RPMI7951 (cell line): ENCODE measurements at regions not wholly inside any gene's neighbourhood (a gene's known extent, or its start where the extent isn't known, plus 50 kb on each side); places are given as distances from the start of the nearest gene placed in this dataset.

Experiments used
- DNase-seq: peaks from one replicate; pipeline ENCODE4 v3.0.0-alpha.2; 2012; ENCODE audit warnings: low read depth

DNA sequence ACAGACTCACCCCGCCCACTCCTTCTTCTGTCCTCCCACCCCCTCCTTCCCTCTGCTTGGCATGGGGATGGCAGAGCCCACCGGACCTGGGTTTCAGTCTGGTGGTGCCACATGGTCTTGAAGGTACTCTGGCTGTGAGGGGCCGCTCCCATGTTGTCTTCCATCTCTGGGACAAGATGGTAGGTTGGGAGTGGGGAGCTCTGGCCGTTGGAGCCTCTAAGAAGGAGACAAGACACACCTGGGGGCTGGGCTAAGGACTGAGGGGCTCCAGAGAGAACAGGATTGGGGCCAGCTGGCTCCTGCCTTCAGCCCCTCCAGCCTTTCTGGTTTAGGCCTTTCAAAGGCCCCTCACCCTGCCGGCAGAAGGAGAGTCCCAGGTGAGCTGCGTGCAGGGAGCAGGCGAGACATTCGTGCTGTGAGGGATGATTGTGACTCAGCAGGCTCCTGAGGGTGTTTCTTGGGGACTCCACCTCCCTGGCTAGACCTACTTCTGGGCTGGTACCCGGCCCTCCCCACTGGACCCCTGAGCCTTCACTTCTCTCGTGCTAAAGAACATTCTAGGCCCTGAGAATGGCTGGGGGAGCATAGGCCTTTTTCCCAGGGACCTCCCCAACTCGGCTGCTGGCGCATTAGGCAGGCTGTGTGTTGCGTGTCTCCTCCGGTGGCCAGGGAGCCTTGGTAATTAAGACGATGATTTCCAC is 128.2 kb upstream of the HAAO start:
- DNase-seq: no peak

DNA sequence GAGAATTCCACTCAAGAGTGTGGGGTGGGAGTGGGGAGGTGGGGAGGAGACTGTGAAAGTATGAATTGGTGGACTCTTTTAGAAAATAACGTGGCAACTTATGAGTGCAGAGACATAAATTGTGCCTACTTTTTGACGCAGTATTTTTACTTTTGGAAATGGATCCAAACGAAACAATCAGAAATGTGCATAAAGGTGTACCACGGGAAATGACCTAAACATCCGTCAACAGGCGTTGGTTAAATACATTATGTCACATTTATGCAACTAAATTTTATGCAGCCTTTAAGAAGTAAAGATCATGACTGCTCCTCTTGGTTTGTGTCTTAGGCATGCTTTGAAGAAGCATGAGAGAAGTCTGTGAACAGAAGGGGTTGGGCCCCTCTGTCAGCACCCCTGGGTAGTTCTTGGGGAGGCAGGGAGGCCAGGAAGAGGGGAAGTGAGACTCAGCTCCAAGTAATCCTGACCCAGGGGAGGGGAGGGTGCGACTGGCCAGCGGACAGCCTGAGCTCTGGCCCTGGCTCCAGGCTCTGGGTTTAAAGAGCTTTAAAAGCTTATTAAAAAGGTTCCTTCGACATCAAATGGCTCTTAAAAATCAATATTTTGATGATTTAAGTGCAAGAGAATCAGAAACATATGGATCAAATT is 126.4 kb upstream of the HAAO start:
- no peak for DNase-seq

DNA sequence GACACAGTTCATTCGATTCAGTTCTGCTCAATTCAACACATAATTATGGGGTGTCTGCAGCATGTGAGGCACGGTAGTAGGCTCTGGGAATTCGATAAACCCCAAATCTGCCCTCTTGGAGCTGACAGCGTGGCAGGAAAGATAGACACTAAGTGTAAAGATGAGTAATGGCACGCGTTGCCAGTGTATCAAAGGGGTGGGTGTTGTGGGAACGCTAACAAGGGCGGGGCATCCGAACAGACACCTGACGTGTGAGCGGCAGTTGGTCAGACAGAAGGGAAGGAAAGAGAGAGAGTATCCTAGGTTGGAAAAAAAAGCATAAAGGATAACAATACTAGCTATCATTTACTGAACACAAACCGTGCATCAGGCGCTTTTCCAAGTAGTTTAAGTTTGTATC is 125.7 kb upstream of the HAAO start:
- no peak for DNase-seq

DNA sequence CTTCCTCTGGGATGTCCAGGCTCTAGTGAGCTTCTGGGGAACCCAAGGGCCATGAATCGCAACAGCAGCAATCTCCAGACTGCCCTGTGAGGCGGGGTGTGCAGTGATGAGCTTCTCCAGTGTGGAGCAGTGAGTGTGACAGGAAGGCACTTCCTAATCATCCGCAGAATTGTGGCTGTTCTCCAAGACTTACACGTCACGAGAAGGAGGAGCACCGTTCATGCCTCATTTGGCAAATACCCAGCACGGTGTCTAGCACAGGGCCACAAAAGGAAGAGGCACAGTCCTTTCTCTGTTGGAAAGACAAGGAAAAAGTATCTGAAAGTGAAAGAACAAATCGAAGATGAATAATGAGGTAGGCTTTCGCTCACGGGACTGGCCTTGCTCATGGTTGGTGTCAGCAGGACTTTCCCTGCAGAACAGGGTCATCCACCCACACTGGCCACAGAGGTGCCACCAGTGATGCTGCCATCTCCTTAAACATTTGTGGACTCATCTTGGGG is 125.1 kb upstream of the HAAO start:
- DNase-seq: peak; percentile 81

DNA sequence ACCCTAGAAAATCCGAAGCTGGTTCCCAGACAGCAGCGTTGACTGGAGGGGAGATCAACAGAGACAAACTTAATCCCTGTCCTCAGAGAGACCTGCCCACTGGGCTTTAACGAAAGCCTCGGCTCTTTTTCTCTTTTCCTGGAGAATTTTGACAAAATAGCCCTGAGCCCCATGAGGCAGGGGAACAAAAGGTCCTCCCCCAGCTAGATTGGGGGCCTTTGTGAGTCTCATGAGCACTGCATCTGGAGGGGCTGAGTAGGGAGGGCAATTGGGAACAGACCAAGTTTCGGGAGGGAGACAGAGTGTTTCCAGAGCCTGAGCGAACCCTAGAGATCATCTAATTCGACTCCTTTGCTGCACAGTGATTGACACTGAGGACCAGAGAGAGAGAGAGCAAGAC is 123.9 kb upstream of the HAAO start:
- no peak for DNase-seq

DNA sequence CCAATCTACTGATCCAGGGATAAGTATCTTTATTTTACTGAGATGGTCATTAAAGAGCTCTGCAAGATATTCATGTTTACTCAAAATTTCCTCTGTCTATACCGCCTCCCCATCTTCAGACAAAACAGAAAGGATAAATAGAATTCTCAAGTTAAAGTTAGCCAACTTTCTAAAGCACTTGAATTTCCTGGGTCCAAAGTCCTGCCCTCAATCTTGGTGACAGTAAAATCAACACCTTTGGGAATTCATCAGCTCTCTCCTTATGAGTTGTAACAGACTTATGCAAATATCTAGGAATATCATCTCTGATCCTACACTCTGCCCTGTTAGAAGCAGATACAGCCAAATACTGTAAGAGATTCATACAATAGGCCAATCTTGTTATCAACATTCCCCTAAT is 122.5 kb upstream of the HAAO start:
- no peak for DNase-seq

DNA sequence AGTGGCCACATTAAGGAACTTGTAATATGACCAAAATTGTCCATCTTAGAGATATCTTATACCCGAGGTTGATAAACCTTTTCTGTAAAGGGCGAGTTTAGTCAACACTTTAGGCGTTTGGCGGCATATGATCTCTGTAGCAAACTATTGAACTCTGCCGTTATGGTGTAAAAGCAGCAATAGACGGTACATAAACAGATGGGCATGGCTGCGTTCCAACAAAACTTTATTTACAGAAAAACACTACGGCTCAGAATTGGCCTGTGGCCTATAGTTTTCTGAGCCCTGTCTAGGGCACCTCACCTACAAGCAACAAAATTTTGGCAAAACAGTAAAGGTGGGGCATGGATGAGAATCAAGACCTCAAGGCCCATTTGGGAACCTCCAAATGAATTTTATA is 121.9 kb upstream of the HAAO start:
- DNase-seq: no peak

DNA sequence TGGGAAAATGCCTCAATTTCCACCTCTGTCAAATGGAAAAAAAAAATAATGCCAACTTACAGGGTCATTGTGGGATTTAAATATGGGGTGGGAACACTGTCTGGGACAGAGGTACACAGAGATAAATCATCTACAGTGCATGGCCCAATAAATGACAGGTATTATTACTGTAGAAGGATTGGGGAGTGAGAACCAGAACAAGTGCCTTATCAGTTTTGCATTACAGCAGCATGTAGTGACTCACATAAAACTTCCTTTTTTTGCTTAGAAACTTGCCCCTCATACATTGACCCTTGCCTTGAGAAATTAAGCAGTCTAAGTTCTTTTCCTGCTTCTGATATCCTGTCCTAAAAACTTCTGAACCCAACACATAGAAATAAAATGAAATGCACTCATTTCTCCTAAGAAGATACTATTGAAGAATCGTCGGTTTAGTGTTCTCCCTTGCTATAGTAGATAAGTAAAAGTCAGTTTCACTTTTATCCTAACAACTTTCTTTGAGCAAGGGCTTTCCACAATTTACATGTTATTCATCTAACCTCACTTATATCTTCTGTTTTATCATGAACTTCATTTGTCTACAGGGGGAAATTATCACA is 121.0 kb upstream of the HAAO start:
- no peak for DNase-seq

DNA sequence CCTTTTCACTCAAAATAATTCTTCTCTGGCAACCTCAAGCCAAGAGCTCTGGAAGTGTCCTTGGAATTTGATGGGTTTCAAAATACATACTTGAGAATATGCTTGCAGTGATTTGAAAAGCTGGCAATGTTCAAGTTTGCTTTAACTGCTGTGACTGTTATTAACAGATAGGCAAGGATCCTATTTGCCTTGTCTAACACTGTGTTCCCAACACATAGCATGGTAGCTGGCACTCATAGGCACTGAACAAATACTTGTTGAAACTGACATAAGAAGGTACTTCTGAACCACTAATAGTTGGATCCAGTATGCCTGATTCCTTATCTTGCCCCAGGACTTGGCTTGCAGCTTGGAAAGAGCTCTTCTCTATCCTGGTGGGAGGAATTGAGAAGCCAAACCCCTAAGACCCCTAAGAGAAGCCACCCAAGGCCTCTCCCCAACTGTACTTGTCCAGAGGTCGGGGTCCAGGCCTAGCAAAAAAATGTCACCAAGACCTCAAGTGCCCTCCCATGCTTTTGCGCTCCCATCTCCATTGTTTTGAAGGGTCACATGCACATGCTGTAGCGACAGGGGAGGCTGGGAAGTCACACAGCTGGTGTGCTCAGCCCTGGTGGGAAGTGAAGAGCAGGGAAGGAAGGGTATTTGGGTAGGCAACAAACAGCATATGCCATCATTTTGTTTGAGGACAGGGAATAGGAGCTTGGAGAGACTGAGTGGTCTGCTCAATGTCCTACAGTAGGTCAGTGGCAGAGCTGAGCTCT is 118.4 kb upstream of the HAAO start:
- no peak for DNase-seq

DNA sequence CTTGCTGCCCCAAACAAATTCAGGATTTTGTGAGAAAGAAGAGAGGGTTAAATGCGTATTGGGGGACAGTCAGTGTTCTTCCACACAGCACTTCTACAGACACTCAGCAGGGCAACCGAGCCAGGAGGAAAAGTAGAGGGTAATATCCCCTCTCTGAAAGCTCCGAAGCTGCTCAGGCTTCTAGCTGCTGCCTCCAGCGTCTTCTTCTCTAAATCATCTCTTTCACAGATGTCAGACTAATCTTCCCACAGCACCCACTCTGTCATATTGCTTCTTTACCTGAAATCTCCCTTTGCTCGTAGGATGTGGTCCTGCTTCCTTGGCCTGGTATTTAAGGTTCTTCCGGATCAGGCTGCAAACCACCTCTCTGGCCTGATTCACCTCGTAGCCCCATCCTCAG is 117.6 kb upstream of the HAAO start:
- no peak for DNase-seq

DNA sequence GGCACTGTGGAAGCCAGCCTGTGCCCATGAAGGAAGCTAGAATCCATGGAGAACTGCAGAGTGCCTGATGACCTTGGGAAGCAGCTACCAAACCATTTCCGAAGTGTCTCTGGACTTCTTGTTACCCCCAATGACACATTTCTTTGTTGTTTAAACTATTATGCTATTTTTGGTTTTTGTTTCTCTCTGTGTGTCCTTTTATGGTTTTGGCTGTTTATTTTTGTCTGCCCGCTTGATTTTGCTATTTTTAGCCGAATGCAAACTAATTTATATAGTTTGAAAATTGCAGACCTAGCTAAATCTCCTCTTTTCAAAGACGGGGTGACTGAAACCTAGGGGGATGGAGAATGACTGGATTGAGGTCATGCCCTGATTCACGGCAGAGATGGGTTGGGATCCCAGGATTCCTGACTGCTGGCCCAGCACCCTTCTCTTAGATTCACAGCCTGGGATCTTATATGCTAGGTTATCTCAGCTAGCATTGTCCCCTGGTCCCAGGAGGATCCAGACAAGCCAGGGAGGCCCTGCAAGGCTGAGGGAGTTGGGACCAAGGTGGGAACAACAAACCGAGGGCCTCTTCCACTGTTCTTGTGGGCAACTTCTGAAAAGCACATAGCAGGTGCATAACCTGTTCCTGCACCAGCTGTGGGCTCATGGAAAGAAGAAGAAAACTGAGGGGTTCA is 116.3 kb upstream of the HAAO start:
- no peak for DNase-seq

DNA sequence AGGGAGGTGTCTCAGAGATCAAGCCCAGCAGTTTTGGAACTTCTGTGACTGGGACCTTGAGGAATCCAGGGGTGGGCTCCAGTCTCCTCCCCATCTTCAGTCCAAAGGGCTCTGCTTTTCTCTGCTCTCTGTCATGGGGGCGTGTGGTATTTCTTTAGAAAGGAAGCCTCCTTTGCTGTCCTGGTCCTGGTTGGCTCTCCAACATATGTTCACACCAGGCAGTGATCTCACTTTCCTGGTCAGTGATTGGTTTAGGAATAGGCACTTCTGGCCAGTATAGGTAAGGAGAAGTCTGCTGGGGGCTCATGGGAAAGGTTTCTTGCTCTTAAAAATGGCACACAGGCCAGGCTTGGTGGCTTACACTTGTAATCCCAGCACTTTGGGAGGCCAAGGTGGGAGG is 115.5 kb upstream of the HAAO start:
- no peak for DNase-seq

DNA sequence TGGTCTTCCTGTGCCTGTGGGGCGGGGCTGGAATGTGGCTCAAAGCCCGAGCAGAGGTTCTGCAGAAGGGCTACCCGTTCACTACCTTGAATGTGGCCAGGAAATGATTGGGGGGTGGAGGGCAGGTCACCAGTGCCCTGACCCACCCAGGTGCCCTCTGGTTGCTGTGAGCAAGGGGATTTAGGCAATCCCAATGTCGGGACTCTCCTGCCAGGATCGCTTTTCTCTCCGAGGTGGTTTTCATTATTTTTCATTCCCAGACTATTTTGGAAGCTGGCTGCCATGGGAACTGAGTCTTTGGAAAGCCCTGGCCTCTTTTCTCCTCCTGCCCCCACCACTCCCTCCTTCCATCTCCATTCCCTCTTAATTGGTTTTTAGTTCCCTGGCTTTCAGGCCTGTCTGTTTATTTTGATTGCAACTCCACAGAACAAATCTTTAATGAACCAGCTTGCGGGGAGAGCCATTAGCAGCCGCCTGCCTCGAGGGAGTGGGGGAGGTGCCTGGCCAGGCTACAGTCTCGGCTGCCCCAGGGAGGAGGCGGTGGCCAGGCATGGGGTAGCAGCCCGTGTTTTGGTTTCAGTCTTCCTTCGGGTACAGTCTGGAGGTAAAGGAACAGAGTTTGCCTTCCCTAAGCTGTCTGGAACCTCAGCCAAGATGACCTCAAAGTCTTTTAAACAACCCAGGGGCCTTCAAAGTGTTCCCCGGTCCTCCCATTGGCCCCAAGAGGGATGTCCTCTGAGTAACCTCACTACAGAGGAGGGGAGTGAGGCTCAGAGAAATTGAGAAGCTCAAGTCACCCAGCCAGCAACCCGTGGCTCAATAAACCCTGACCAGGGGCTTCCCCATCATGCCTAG is 114.4 kb upstream of the HAAO start:
- peak; percentile 78 for DNase-seq

DNA sequence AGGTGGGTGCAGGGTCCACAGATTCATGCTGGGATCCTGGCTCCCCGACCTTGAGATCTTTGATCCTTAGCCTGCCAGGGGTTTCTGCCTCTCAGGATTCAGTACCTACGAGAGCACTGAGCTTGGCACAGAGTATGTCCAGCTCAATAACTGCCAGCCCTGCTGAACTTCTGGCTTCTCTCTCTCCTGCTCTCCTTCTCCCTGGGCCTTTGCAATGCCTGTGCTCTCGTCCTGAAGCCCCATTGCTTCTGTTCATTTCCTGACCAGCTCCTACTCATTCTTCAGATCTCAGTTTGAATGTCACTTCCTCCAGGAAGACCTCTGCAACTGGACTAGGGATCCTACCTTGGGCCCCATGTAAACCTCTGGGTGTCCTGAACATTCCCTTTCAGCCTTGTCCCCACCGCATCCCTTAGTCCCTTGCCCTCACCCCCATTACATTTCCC is 113.8 kb upstream of the HAAO start:
- no peak for DNase-seq

DNA sequence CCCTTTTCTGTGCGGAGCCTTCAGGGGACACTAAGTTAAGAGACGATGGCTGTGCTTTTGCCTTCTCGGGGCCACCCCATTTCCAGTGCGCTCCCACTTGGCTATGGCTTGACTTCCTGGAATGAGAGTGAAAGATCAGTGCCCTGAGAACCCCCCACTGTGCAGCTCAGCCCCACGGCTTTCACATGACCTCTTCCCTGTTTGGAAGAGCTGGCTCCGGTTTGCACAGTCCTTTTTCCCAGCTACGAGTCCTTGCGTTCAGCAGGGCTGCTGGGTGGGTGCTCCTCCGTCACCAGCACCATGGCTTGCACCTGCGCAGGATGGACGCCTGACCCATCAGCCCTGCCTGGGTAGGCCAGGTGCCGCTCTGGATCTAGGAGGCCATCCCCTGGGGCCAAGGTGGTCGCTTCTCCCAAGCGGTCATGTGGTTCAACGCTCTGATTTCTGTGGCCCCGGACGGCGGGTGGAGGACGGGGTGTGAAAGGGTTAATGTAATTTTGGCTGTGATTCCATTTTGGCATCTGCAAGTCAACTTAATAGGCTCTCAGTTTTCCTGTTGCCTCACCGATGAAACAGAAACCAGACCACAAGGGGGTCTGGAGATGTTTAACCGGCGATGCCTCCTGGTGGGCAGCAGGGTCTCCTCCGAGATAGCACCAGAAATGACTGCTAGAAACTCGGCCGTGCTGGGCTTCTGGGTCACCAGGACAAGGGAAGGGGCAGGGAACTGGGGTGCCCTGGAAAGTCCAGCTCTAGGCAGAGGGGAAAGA is 113.1 kb upstream of the HAAO start:
- no peak for DNase-seq

DNA sequence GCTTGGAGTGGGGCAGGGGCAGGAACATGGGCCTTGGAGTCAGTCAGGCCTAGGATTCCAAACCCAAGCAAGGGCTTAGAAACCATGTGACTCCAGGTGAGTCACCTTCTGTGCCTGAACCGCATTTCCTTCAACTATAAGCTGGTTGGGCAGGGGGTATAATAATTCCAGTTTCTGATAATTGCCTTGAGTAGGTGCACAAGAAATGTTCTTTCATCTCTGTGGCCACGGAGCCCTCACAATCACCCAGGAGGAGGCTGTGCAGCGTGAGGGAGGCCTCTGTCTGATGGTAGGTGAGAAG is 112.1 kb upstream of the HAAO start:
- no peak for DNase-seq

DNA sequence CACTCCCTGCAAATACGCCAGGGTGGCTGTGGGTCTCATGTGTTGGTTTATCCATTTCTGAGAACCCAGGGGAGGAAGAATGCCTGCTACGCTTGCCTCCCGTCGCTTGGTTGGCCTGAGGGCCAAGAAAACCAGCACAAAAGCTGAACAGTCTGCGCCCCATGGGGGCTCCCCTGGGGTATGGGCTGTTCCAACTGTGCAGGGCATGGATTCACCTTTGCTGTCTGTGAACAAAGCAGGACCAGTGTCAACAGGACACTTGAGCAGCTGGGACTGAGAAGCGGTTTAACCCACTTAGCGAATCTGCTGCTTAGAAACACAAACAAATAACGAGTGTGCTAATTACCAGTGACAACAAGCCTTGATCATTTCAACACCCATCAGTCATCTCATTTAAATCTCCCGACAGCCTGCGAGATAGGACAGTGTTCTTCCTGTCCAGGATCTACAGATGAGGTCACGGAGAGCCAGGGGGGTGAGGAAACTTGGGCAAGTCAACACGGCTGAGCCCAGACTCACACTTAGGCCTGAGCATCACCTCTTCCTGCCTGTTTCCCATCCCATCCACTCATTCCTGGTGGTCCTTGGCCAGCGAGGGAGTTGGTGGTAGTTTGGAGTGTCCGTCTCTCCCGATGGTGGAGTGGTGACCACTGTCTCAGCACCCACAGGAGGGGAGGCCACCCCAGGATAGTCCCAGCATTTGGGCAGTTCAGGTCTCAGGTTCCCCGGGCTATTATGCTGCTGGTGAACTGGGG is 111.6 kb upstream of the HAAO start:
- no peak for DNase-seq

DNA sequence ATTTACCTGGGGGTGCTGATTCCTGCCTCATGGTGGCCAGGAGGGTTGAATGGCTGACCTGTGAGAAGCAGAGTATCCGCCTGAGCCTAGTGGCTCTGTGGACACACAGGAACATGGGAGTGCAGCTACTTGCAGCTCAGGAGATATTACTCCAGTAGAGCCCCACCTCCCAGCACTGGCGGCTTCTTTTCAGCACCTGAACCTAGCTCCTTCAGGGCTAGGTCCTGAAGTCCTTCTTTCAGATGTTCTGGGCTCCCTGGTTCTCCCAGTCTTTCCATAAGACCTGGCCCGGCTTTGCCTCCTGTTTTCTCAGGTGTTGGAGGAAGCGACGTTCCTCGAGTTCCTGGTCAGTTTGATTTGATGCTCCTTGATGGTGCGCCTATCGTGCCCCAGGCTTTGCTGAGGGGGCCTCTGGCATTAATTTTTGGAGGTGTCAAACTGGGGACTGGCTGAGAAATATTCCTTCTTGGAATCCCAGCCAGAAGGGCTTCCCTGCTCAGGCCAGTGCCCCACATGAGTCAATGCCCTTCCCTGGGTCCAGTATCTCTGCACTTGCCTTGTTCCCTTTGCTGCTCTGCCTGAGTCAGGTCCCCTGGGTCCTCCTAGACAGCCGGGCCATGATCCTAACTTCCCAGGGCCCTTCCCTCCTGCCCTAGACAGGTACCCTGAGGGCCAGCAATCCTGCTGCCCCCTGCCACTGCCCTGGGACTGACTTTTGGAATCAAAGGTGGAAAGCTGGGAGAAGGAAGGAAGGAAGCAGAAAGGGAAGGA is 110.7 kb upstream of the HAAO start:
- no peak for DNase-seq
